ENCODE measurements at regions not wholly inside any gene's neighbourhood (a gene's known extent, or its start where the extent isn't known, plus 50 kb on each side); places are given as distances from the start of the nearest gene placed in this dataset.

DNA sequence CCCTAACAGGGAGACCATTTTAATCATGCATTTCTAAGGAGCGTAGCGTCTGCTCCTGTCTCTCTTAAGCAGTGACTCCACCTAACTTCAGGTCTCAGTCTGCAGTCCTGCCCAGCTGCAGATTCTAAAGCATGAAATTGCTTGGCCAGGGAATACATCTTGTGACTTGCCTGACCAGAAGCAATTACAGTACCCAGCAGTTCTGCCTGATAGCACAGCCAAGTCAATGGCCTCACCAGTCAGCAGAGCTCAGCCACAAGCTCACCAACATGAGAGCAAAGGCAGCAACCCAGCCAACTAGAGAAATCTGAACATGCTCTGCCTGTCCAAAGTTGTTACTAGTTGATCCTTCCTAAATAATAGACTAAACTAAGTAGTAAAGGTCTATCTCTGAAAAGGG is 2011.9 kb upstream of the PCDH10 start:
- Histone ChIP-seq H3K79me2 (no peaks in the 10 kb centered on the region), H3K27ac (no peak overlapping the region), H3K9me2 (replicated peaks; ENCODE audit: insufficient read depth) (no peaks in the 10 kb centered on the region), H3K4me1 (ENCODE audit: insufficient read depth) (no peaks in the 10 kb centered on the region), H3K36me3 (replicated peaks; ENCODE audit: insufficient read depth, low read depth) (no peaks in the 10 kb centered on the region), H3K4me3 (no peak overlapping the region), H3K27me3 (no peaks in the 10 kb centered on the region), H3K4me2 (no peak overlapping the region), H3K9me3 (ENCODE audit: low read depth) (no peaks in the 10 kb centered on the region), H2AFZ (no peak overlapping the region), H4K20me1 (ENCODE audit: insufficient read depth, poor library complexity, severe bottlenecking) (no peaks in the 10 kb centered on the region)
- TF ChIP-seq EZH2 (IDR thresholded peaks at IDR 0.05; ENCODE audit: borderline replicate concordance) = no peak
- TF ChIP-seq, protein P1, sequence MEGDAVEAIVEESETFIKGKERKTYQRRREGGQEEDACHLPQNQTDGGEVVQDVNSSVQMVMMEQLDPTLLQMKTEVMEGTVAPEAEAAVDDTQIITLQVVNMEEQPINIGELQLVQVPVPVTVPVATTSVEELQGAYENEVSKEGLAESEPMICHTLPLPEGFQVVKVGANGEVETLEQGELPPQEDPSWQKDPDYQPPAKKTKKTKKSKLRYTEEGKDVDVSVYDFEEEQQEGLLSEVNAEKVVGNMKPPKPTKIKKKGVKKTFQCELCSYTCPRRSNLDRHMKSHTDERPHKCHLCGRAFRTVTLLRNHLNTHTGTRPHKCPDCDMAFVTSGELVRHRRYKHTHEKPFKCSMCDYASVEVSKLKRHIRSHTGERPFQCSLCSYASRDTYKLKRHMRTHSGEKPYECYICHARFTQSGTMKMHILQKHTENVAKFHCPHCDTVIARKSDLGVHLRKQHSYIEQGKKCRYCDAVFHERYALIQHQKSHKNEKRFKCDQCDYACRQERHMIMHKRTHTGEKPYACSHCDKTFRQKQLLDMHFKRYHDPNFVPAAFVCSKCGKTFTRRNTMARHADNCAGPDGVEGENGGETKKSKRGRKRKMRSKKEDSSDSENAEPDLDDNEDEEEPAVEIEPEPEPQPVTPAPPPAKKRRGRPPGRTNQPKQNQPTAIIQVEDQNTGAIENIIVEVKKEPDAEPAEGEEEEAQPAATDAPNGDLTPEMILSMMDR (IDR thresholded peaks at IDR 0.05; ENCODE audit: poor library complexity) = no peak
- no peak for TF ChIP-seq EZH2phosphoT487 (IDR thresholded peaks at IDR 0.05; ENCODE audit: low read depth, severe bottlenecking, unreplicated experiment)
- 94% methylated on average over 2 of the region's 2 CpGs for WGBS (ENCODE audit: low lambda C conversion rate, missing lambda C conversion rate)
- DNase-seq (ENCODE audit: low spot score) = no peak

- TF ChIP-seq EZH2phosphoT487 (IDR thresholded peaks at IDR 0.05; ENCODE audit: low read depth, severe bottlenecking, unreplicated experiment) (no peak), EZH2 (IDR thresholded peaks at IDR 0.05; ENCODE audit: borderline replicate concordance) (no peak)
- TF ChIP-seq, protein P1 (IDR thresholded peaks at IDR 0.05; ENCODE audit: poor library complexity) = no peak
- Histone ChIP-seq H3K4me1 (ENCODE audit: insufficient read depth) (no peaks in the 10 kb centered on the region), H3K79me2 (no peaks in the 10 kb centered on the region), H3K27me3 (no peaks in the 10 kb centered on the region), H3K9me3 (ENCODE audit: low read depth) (no peaks in the 10 kb centered on the region), H3K9me2 (replicated peaks; ENCODE audit: insufficient read depth) (no peaks in the 10 kb centered on the region), H2AFZ (no peak overlapping the region), H4K20me1 (ENCODE audit: insufficient read depth, poor library complexity, severe bottlenecking) (no peaks in the 10 kb centered on the region), H3K36me3 (replicated peaks; ENCODE audit: insufficient read depth, low read depth) (no peaks in the 10 kb centered on the region), H3K27ac (no peak overlapping the region), H3K4me3 (no peak overlapping the region), H3K4me2 (no peak overlapping the region)
- DNase-seq (ENCODE audit: low spot score) = no peak
- WGBS (ENCODE audit: low lambda C conversion rate, missing lambda C conversion rate) = 88% methylated on average over 1 of the region's 1 CpG
These were observed 1989.8 kb upstream of the PCDH10 start for GRCh38 chr4:131159261-131159660.

DNA sequence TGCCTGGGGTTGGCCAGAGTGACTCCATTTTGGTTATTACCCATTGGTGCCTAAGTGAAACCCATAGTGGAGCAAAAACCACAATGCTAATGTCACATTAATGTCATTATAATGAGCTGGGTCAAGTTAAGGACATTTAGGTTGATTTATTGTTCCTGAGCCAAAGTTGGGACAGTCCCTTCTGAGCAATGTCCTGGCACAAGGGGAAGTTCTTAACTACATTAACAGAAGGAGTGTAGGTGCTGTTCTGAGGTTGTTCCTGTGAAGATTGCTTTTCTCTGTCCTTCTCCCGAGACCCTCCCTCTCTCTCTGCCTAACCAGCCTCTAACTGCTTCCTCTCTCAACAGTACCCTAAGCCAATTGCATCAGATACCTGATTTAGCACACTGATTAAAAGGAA is 1956.8 kb upstream of the PCDH10 start:
- TF ChIP-seq EZH2 (IDR thresholded peaks at IDR 0.05; ENCODE audit: borderline replicate concordance) (no peak), EZH2phosphoT487 (IDR thresholded peaks at IDR 0.05; ENCODE audit: low read depth, severe bottlenecking, unreplicated experiment) (no peak)
- no peaks in the 10 kb centered on the region for H3K9me3 ChIP-seq (ENCODE audit: low read depth)
- no peak overlapping the region for H3K4me2 ChIP-seq
- H3K36me3 ChIP-seq (replicated peaks; ENCODE audit: insufficient read depth, low read depth) = no peaks in the 10 kb centered on the region
- H3K79me2 ChIP-seq = no peaks in the 10 kb centered on the region
- H3K4me1 ChIP-seq (ENCODE audit: insufficient read depth) = no peaks in the 10 kb centered on the region
- no peak overlapping the region for H2AFZ ChIP-seq
- H3K4me3 ChIP-seq = no peak overlapping the region
- no peaks in the 10 kb centered on the region for H3K27me3 ChIP-seq
- H3K9me2 ChIP-seq (replicated peaks; ENCODE audit: insufficient read depth) = no peaks in the 10 kb centered on the region
- WGBS (ENCODE audit: low lambda C conversion rate, missing lambda C conversion rate) = 83% methylated on average over 1 of the region's 1 CpG
- no peak for DNase-seq (ENCODE audit: low spot score)
- H3K27ac ChIP-seq = no peak overlapping the region
- H4K20me1 ChIP-seq (ENCODE audit: insufficient read depth, poor library complexity, severe bottlenecking) = no peaks in the 10 kb centered on the region

- H3K36me3 ChIP-seq (replicated peaks; ENCODE audit: insufficient read depth, low read depth) = no peaks in the 10 kb centered on the region
- no peaks in the 10 kb centered on the region for H3K9me2 ChIP-seq (replicated peaks; ENCODE audit: insufficient read depth)
- H3K4me1 ChIP-seq (ENCODE audit: insufficient read depth) = no peaks in the 10 kb centered on the region
- no peak overlapping the region for H3K4me3 ChIP-seq
- no peak for DNase-seq (ENCODE audit: low spot score)
- no peaks in the 10 kb centered on the region for H3K27me3 ChIP-seq
- TF ChIP-seq EZH2 (IDR thresholded peaks at IDR 0.05; ENCODE audit: borderline replicate concordance) (no peak), EZH2phosphoT487 (IDR thresholded peaks at IDR 0.05; ENCODE audit: low read depth, severe bottlenecking, unreplicated experiment) (no peak)
- TF ChIP-seq, protein P1 (IDR thresholded peaks at IDR 0.05; ENCODE audit: poor library complexity) = no peak
- no peak overlapping the region for H3K27ac ChIP-seq
- no peaks in the 10 kb centered on the region for H3K9me3 ChIP-seq (ENCODE audit: low read depth)
- no peaks in the 10 kb centered on the region for H3K79me2 ChIP-seq
- H4K20me1 ChIP-seq (ENCODE audit: insufficient read depth, poor library complexity, severe bottlenecking) = no peaks in the 10 kb centered on the region
- H2AFZ ChIP-seq = no peak overlapping the region
- no peak overlapping the region for H3K4me2 ChIP-seq
- WGBS (ENCODE audit: low lambda C conversion rate, missing lambda C conversion rate) = 75% methylated on average over 6 of the region's 6 CpGs
These were observed 1941.5 kb upstream of the PCDH10 start for GRCh38 chr4:131207589-131207988.

Data from hepatocyte (in vitro differentiated cells).